GM19328 (cell line): ENCODE measurements at regions not wholly inside any gene's neighbourhood (a gene's known extent, or its start where the extent isn't known, plus 50 kb on each side); places are given as distances from the start of the nearest gene placed in this dataset.

Experiments
- ATAC-seq: cut with Tn5 transposase; IDR thresholded peaks from one replicate; pipeline ENCODE4 v1.9.1; 2021; ENCODE audit warnings: mild to moderate bottlenecking, moderate library complexity; ENCODE audit not compliant: unreplicated experiment

GRCh38 chr5:88144219-88145001, 124.2 kb downstream of the TMEM161B start:
- no peak for ATAC-seq

GRCh38 chr5:88143693-88144218, 124.9 kb downstream of the TMEM161B start:
- no peak for ATAC-seq

GRCh38 chr5:88142886-88143692, 125.6 kb downstream of the TMEM161B start:
- ATAC-seq = no peak

GRCh38 chr5:88142636-88142885, 126.1 kb downstream of the TMEM161B start:
- ATAC-seq = no peak

GRCh38 chr5:88140856-88141752, 127.5 kb downstream of the TMEM161B start:
- peak; percentile 93 for ATAC-seq

GRCh38 chr5:88140396-88140855, 128.2 kb downstream of the TMEM161B start:
- ATAC-seq = no peak

GRCh38 chr5:88130211-88130815, 138.3 kb downstream of the TMEM161B start:
- no peak for ATAC-seq

- ATAC-seq = no peak
Observed at GRCh38 chr5:88128813-88129212, 139.8 kb downstream of the TMEM161B start.

GRCh38 chr5:88119535-88120125, 149.0 kb downstream of the TMEM161B start:
- ATAC-seq = no peak

GRCh38 chr5:88118179-88118578, 150.5 kb downstream of the TMEM161B start:
- no peak for ATAC-seq

- ATAC-seq = no peak
Observed at GRCh38 chr5:88117546-88117945, 151.1 kb downstream of the TMEM161B start.

GRCh38 chr5:88116396-88116795, 152.2 kb downstream of the TMEM161B start:
- no peak for ATAC-seq

- no peak for ATAC-seq
Observed at GRCh38 chr5:88115211-88115610, 153.4 kb downstream of the TMEM161B start.

GRCh38 chr5:88113429-88113828, 155.2 kb downstream of the TMEM161B start:
- no peak for ATAC-seq

- ATAC-seq = no peak
Observed at GRCh38 chr5:88109818-88110217, 158.8 kb downstream of the TMEM161B start.

GRCh38 chr5:88108490-88109279, 160.0 kb downstream of the TMEM161B start:
- no peak for ATAC-seq

GRCh38 chr5:88094906-88095496, 173.6 kb downstream of the TMEM161B start:
- no peak for ATAC-seq

GRCh38 chr5:88094403-88094802, 174.2 kb downstream of the TMEM161B start:
- ATAC-seq = no peak

- no peak for ATAC-seq
Observed at GRCh38 chr5:88093765-88094164, 174.9 kb downstream of the TMEM161B start.
